ENCODE measurements at regions not wholly inside any gene's neighbourhood (a gene's known extent, or its start where the extent isn't known, plus 50 kb on each side); places are given as distances from the start of the nearest gene placed in this dataset.
"Not testable (repeated sequence)": the region's sequence is repeated elsewhere in the genome, so short reads cannot be mapped to it uniquely, and the experiment has no call there.

DNA sequence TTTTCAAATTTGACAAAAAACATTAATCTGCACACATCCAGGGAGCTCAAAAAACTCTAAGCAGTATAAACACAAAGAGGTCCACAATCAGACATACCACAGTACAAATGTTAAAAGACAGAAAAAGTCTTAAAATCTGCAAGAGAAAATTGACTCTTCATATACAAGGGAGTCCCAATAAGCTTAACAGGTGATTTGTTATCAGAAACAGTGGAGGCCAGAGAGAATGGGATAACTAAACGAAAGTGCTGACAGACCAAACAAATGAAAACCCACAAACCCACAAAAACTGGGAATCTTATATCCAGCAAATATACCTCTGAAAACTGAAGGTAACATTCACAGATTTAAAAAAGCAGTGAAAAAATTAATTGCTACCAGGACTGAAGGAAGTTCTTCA, 182.0 kb upstream of the PAQR3 start:
- no TSS peak for BruUV-seq (replicated peaks)
- no peak overlapping the region for H3K27ac Mint-ChIP-seq (ENCODE audit: low read depth, unreplicated experiment)
- no peak for DNase-seq (ENCODE audit: unreplicated experiment)
- no peaks in the 10 kb centered on the region for H3K4me1 Mint-ChIP-seq (ENCODE audit: insufficient read depth, unreplicated experiment)
- CTCF ChIA-PET = no interaction called here
- POLR2A ChIA-PET = no interaction called here
- H3K9me3 Mint-ChIP-seq (ENCODE audit: unreplicated experiment) = peaks cover 42% of the 10 kb centered on the region
- TF ChIP-seq, protein P1, sequence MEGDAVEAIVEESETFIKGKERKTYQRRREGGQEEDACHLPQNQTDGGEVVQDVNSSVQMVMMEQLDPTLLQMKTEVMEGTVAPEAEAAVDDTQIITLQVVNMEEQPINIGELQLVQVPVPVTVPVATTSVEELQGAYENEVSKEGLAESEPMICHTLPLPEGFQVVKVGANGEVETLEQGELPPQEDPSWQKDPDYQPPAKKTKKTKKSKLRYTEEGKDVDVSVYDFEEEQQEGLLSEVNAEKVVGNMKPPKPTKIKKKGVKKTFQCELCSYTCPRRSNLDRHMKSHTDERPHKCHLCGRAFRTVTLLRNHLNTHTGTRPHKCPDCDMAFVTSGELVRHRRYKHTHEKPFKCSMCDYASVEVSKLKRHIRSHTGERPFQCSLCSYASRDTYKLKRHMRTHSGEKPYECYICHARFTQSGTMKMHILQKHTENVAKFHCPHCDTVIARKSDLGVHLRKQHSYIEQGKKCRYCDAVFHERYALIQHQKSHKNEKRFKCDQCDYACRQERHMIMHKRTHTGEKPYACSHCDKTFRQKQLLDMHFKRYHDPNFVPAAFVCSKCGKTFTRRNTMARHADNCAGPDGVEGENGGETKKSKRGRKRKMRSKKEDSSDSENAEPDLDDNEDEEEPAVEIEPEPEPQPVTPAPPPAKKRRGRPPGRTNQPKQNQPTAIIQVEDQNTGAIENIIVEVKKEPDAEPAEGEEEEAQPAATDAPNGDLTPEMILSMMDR (IDR thresholded peaks at IDR 0.05; ENCODE audit: unreplicated experiment) = no peak
- no peaks in the 10 kb centered on the region for H3K27me3 Mint-ChIP-seq (ENCODE audit: insufficient read depth, unreplicated experiment)
- intact Hi-C loops (cut with micrococcal nuclease) = no loop called here
- no peaks in the 10 kb centered on the region for H3K36me3 Mint-ChIP-seq (ENCODE audit: insufficient read depth, unreplicated experiment)
- no peak overlapping the region for H3K4me3 Mint-ChIP-seq (ENCODE audit: unreplicated experiment)

DNA sequence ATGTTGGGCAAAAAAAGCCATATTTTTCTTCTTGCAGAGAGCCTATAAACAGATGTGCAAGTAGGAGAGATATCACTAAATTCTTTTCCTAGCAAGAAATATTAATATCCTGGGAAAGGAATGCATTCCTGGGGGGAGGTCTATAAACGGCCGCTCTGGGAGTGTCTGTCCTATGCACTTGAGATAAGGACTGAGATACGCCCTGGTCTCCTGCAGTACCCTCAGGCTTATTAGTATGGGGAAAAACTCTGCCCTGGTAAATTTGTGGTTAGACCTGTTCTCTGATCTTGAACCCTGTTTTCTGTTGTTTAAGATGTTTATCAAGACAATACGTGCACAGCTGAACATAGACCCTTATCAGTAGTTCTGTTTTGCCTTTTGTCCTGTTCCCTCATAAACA, 177.8 kb upstream of the PAQR3 start:
- H3K36me3 Mint-ChIP-seq (ENCODE audit: insufficient read depth, unreplicated experiment); H3K4me1 Mint-ChIP-seq (ENCODE audit: insufficient read depth, unreplicated experiment); H3K4me3 Mint-ChIP-seq (ENCODE audit: unreplicated experiment); POLR2A ChIA-PET; intact Hi-C loops (cut with micrococcal nuclease); BruUV-seq (replicated peaks); H3K27me3 Mint-ChIP-seq (ENCODE audit: insufficient read depth, unreplicated experiment); DNase-seq (ENCODE audit: unreplicated experiment); H3K27ac Mint-ChIP-seq (ENCODE audit: low read depth, unreplicated experiment): not testable (repeated sequence)
- CTCF ChIA-PET = interaction anchor here (0.6 to 0.7 kb wide), 2 partner anchors 36 to 415 kb away, joined by 3 read pairs; no protein-coding TSS in a partner anchor
- peaks cover 41% of the 10 kb centered on the region for H3K9me3 Mint-ChIP-seq (ENCODE audit: unreplicated experiment)

- no peak for DNase-seq (ENCODE audit: unreplicated experiment)
- TF ChIP-seq, protein P1 (IDR thresholded peaks at IDR 0.05; ENCODE audit: unreplicated experiment) = no peak
- no peak overlapping the region for H3K4me3 Mint-ChIP-seq (ENCODE audit: unreplicated experiment)
- peaks cover 11% of the 10 kb centered on the region for H3K27me3 Mint-ChIP-seq (ENCODE audit: insufficient read depth, unreplicated experiment)
- H3K27ac Mint-ChIP-seq (ENCODE audit: low read depth, unreplicated experiment) = no peak overlapping the region
- CTCF ChIA-PET = interaction anchor here (0.6 kb wide), 1 partner anchor 224 kb away, joined by 3 read pairs; no protein-coding TSS in a partner anchor
- H3K36me3 Mint-ChIP-seq (ENCODE audit: insufficient read depth, unreplicated experiment) = no peaks in the 10 kb centered on the region
- H3K9me3 Mint-ChIP-seq (ENCODE audit: unreplicated experiment) = peaks cover 5% of the 10 kb centered on the region
- intact Hi-C loops (cut with micrococcal nuclease) = no loop called here
- H3K4me1 Mint-ChIP-seq (ENCODE audit: insufficient read depth, unreplicated experiment) = no peaks in the 10 kb centered on the region
- POLR2A ChIA-PET = no interaction called here
- BruUV-seq (replicated peaks) = no TSS peak
Measured at GRCh38 chr4:79107014-79107413, 167.8 kb upstream of the PAQR3 start.

DNA sequence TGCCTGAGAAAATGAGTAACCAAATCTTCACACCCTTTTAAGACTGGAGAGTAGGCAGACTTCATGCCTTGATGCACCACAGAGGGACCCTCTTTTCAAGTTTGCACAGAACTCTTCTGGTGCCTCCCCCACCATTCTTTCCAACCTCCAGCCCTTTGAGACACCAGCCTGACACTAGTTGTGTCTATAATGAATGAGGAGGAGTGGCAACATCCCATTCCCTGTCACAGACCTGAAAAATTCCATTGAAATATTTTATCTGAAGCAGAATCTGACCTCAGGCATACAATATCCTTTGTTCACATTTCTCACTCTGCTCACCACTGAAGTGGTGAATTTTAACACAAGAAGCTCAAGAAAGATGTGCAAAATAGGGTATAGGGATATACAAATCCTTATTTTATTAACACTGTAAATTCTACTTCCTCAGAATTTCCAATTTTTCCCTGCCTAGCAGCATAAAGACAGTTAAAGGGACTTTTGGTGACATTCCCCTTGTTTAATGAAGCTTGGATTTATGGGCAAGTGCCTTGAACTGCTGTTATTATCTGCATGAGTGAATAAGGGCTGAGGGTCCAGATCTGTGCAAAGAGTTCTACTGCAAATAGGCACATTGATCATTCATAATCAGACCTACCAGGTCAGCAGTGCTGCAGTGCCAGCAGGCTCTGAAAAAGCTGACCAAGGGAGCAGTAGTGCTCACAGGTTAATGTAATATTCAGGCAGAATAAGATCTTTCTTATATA, 149.9 kb upstream of the PAQR3 start:
- Mint-ChIP-seq H3K27ac (ENCODE audit: low read depth, unreplicated experiment) (no peak overlapping the region), H3K4me3 (ENCODE audit: unreplicated experiment) (no peak overlapping the region), H3K36me3 (ENCODE audit: insufficient read depth, unreplicated experiment) (no peaks in the 10 kb centered on the region), H3K4me1 (ENCODE audit: insufficient read depth, unreplicated experiment) (no peaks in the 10 kb centered on the region), H3K9me3 (ENCODE audit: unreplicated experiment) (no peaks in the 10 kb centered on the region), H3K27me3 (ENCODE audit: insufficient read depth, unreplicated experiment) (no peaks in the 10 kb centered on the region)
- TF ChIP-seq, protein P1 (IDR thresholded peaks at IDR 0.05; ENCODE audit: unreplicated experiment) = no peak
- intact Hi-C loops (cut with micrococcal nuclease) = no loop called here
- ChIA-PET CTCF (no interaction called here), POLR2A (interaction anchor here (0.6 kb wide), 2 partner anchors 9 kb away, joined by 3 to 8 read pairs; no protein-coding TSS in a partner anchor)
- BruUV-seq (replicated peaks) = no TSS peak
- no peak for DNase-seq (ENCODE audit: unreplicated experiment)

All from MCF 10A (cell line).